GDM1 (cell line): ENCODE measurements at regions not wholly inside any gene's neighbourhood (a gene's known extent, or its start where the extent isn't known, plus 50 kb on each side); places are given as distances from the start of the nearest gene placed in this dataset.
A peak's percentile ranks its signal among the peaks of the same experiment; 100 is the strongest.
"Not testable (repeated sequence)": the region's sequence is repeated elsewhere in the genome, so short reads cannot be mapped to it uniquely, and the experiment has no call there.

Experiments
- DNase-seq: peaks from one replicate; lab custom pipeline; 2025; lab: John Stamatoyannopoulos, UW

DNA sequence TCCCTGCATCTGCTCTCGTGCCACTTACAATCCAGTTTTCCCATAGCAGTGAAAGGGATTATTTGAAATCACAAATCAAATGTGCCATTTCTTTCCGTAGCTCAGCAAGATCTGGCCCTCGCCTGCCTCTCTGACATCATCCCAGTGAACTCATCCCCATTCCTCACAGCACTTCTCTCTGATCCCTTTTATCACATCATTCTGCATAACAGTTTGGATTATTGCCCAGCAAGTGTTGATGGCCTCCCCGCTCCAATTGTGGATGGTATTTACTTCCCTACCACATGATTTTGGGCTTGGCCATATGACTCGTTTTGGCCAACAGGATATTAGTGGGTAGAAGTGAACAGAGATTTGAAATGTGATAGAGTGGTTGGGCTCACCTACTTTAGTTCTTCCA lies 185.0 kb downstream of the NPIPA7 start:
- DNase-seq, result not testable (repeated sequence)

DNA sequence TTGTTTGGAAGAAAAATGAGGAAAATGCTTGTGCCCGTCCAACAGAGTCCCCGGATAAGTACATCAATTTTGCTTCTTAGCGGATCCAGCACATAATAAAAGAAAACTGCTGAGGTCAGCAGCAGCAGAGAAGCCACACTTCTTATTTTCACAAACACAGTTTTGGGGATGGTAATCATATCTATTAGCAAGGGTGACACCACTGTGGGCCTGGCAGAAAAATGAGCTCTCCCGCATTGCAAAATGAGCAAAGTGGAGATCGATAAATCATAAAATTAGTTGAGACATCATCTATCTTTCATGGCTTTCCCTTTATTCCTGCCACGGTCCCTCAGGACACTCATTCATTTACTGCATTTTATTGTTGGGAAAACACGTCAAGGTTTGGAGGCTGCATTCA lies 186.4 kb downstream of the NPIPA7 start:
- not testable (repeated sequence) for DNase-seq

DNA sequence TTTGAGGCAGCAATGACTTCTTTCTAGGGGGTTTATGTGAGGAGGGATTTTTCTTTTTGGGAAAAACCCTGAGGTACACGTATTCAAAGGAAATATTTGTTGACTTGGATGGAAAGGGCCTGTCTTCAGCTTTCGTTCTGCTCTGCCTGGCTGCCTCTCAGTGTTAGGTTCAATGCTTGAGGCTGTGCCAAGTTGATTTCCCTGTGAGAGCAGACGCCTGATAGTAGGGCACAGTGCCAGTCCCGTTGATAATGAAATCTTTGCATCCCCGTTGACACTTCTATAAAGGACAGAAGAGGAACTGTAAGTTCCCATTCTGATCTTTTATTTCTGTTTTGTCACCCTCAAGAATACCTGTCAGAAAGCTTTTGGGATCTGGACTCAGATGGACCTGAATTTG lies 191.1 kb downstream of the NPIPA7 start:
- DNase-seq, result not testable (repeated sequence)

- DNase-seq, result not testable (repeated sequence)
Measured at GRCh38 chr16:16570874-16571273, 191.9 kb downstream of the NPIPA7 start.

- not testable (repeated sequence) for DNase-seq
Measured at GRCh38 chr16:16572130-16572774, 193.3 kb downstream of the NPIPA7 start.

DNA sequence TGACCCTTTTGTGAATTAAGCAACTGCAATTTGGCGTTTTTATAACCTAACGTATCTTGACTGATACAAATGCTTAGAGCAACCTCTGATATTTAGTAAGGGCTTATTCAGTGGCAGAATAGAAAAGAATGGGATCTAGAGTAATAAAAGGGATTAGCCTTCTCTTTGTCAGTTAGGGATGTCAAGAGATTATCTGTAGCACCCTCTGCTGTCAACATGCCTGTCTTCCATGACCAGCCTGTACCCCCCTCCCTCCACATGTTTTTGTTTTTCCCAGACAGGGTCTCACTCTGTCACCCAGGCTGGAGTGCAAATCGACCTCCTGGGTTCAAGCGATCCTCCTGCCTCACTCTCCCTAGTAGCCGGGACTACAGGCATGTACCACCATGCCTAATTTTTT lies 198.1 kb downstream of the NPIPA7 start:
- not testable (repeated sequence) for DNase-seq

DNA sequence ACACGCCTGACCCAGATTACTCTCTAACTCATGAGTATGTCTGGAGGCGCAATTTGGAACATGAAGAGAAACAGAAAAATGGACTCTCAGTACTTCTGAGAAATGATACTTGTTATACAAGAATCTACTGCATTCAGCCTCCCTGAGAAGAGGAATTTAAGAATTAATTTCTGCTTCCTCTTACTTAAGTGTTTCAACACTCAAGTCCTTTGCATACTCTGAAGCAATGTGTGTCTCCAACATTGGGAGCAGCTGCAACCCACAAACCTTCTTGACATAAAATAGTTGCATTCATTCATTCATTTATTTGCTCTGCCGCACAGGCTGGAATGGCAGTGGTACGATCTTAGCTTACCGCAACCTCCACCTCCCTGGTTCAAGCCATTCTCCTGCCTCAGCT lies 199.8 kb downstream of the NPIPA7 start:
- DNase-seq, result no peak

DNA sequence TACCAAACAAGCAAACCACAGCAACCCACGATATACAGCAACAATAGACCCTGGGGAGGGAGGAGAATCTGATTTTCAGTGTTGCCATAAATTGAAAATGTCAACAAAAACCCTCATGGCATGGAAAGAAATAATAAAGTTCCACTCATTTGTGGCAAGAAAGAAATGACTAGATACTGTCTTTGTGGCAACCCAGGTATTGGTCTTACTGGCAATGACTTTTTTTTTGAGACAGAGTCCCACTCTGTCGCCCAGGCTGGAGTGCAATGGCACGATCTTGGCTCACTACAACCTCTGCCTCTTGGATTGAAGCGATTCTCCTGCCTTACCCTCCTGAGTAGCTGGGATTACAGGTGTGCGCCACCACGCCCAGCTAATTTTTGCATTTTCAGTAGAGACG lies 204.0 kb downstream of the NPIPA7 start:
- DNase-seq, result not testable (repeated sequence)

DNA sequence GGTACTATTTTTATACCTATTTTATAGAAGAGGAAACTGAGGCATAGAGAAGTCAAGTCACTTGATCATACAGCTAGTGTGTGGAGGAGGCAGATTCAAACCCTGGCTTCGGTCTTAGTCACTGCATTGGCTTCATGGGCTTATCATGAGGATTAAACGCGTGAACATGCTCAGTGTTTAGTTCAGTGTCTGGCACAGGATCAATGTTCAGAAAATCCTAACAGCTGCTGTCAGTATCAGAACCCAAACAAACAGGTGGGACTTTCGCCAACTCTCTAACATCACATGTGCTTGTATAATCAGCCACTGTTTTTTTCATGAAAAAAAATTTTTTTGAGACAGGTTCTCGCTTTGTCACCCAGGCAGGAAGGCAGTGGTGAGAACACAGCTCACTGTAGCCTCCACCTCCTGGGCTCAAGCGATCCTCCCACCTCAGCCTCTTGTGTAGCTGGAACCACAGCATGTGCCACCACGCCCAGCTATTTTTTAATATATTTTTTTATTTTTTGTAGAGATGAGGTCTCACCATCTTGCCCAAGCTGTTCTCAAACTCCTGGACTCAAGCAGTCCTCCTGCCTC lies 207.2 kb downstream of the NPIPA7 start:
- not testable (repeated sequence) for DNase-seq

DNA sequence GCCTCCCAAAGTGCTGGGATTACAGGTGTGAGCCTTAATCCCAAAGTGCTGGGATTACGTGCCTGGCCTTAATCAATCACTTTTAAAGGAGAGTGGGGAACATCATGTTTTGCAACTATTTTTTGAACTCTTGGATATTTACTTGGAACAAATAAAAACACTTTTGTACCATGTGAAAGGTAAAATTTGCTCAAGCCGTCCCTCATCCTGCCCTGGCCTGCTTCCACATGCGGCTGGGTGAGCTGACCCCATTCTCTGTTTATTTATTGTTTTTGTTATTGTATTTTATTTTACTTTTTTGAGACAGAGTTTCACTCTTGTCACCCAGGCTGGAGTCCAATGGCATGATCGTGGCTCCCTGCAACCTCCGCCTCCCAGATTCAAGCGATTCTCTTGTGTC lies 208.0 kb downstream of the NPIPA7 start:
- not testable (repeated sequence) for DNase-seq

DNA sequence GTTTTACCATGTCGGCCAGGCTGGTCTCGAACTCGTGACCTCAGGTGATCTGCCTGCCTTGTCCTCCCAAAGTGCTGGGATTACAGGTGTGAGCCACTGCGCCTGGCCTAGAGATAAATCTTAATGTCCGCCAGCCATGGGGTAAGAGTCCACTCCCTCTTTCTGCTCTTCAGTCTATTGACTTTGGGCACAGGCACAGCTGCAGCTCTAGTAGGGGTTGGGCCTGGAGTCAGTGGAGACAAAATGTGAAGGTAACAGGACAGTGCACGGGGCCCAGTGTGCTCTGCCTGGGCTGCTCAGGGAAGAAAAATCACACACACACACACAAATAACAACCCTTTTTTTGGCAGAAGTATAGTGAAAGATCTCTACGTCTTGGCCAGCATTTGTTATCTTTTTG lies 209.5 kb downstream of the NPIPA7 start:
- DNase-seq, result not testable (repeated sequence)

GRCh38 chr16:16590654-16591318 lies 211.8 kb downstream of the NPIPA7 start:
- DNase-seq, result not testable (repeated sequence)

- DNase-seq, result peak; percentile 1
Measured at GRCh38 chr16:16593156-16593863, 214.4 kb downstream of the NPIPA7 start.

GRCh38 chr16:16595029-16595718 lies 216.2 kb downstream of the NPIPA7 start:
- not testable (repeated sequence) for DNase-seq

DNA sequence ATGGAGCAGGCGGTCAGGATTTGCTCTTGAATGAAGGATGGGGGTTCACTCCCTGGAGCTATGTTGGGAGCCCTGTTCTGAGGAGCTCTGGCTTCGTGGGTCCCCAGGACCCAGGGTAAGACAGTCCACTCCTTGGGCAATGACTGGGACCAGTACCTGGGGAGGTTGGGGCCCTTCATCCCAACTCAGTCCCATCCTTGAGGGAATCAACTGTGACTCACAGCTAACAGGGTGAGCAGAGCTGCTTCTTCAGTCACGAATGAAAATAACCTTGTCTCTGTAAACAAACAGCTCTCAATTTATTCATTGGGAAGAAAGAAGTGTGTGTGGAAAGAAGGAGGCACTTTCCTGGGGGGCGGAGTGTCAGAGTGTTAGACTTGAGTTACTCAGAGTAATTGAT lies 222.3 kb downstream of the NPIPA7 start:
- not testable (repeated sequence) for DNase-seq

DNA sequence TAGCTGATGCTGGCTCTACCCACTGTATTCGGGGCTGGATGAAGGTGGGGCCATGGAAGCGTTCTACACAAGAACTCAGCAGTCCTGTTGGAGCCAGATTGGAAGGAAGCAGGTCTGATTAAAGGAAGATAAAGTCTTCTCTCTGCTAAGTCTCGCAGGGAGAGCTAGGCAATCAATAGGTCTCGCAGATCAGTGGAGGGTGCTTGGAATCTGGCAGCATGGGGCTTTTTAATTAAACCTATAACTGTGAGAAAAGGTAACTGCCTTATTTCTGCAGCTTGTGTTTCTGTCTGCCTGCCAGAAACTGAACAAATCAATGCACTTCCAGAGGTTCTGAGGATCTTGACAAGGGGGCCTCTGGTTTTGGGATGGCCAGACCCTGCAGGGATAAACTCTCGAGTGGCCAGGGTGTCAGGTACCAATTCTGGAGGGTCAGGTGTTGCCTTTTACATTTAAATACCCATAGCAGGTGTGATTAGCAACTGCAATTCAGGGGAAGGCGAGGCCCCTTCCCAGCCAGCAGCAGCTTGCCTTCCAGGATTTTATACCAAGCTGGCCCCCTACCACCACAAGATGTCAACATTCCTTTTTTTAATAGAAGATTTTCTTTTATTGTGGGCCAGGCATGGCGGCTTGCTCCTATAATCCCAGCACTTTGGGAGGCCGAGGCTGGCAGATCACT lies 228.6 kb downstream of the NPIPA7 start:
- not testable (repeated sequence) for DNase-seq

DNA sequence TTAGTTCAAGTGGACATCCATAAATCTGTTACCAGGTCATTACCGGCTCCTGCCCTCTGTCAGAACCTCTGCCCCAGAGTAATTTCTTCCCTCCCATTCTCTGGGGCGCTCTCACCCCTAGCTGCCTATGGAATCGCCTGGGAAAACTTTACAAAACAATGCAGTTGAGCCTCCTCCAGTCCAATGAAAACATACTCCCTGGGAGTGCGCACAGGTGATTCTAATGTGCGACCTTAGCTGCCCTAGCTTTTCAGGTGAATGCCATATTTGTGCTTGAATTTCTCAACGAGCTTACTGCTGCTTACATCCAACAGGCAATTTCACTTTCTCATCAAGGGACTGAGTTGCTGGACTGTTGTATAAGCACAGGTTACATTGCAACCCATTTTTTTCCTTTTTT lies 230.7 kb downstream of the NPIPA7 start:
- not testable (repeated sequence) for DNase-seq

DNA sequence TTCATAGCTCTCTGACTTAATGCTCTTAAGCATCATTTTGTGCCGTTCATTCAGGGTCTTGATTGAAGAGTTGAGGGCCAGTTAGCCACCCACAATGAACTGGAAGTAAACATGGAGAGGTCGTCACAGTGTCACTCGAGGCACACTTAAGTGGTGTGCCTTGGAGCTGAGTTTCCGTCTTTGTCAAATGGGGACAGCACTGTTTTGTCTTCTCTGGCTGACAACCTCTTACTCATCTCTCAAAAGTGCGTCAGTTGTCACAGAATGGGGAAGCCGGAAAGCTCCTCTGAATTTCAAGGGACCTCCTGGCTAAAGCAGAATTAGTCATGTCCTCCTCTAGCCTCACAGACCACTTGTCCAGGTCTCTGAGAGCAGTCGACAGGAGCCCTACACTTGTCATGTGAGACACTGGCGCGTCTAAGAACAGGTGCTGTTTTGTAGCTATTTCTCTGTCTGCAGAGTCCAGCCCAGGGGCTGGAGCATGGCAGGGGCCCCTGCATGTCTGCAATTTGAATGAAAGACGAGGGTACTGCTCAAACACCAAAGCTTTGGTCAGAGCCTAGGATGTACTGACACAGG lies 231.5 kb downstream of the NPIPA7 start:
- not testable (repeated sequence) for DNase-seq

- not testable (repeated sequence) for DNase-seq
Measured at GRCh38 chr16:16613212-16613611, 234.3 kb downstream of the NPIPA7 start.

DNA sequence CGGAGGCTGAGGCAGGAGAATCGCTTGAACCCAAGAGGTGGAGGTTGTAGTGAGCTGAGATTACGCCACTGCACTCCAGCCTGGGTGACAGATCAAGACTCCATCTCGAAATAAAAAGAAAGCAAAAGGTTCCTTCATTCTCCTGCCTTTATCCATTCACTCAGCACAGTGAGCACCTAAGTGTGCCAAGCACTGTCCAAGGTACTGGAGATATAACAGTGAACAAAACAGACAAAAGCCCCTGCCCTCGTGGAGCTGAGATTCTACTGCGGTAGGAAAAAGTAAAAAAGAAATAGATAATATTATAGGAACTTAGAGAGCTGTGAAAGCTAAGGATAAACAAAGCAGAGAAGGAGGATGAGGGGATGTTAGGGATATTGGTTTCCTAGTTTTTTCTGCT lies 235.5 kb downstream of the NPIPA7 start:
- DNase-seq, result not testable (repeated sequence)

DNA sequence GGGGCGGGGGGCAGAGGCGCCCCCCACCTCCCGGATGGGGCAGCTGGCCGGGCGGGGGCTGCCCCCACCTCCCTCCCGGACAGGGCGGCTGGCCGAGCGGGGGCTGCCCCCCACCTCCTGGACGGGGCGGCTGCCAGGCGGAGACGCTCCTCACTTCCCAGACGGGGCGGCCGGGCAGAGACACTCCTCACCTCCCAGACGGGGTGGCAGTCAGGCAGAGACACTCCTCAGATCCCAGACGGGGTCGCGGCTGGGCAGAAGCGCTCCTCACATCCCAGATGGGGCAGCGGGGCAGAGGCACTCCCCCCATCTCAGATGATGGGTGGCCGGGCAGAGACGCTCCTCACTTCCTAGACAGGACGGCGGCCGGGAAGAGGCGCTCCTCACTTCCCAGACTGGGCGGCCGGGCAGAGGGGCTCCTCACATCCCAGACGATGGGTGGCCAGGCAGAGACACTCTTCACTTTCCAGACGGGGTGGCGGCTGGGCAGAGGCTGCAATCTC lies 240.1 kb downstream of the NPIPA7 start:
- not testable (repeated sequence) for DNase-seq
